ENCODE measurements at regions not wholly inside any gene's neighbourhood (a gene's known extent, or its start where the extent isn't known, plus 50 kb on each side); places are given as distances from the start of the nearest gene placed in this dataset.

GRCh38 chr7:38017320-38017719, 96.9 kb downstream of the EPDR1 start:
- Histone ChIP-seq H2AK9ac (replicated peaks; ENCODE audit: low read depth, low read length, poor library complexity) (no peak overlapping the region), H4K20me1 (ENCODE audit: insufficient read depth, low read length) (no peaks in the 10 kb centered on the region), H3K4me2 (ENCODE audit: low read depth, low read length) (no peak overlapping the region), H4K8ac (ENCODE audit: low read depth in 2 of 2, low read length in 2 of 2) (no peak overlapping the region), H2BK15ac (ENCODE audit: low read depth, low read length) (no peak overlapping the region), H3K79me1 (ENCODE audit: low read depth in 1 of 2, low read length in 2 of 2) (no peaks in the 10 kb centered on the region), H2BK20ac (ENCODE audit: low read depth, low read length) (no peak overlapping the region), H3K36me3 (ENCODE audit: control insufficient read depth, insufficient read depth, low read length) (no peaks in the 10 kb centered on the region), H3K9me1 (ENCODE audit: insufficient read depth, low read length) (no peaks in the 10 kb centered on the region), H2AK5ac (ENCODE audit: low read depth, low read length) (no peak overlapping the region), H3K56ac (ENCODE audit: extremely low read depth, insufficient read depth, low read length) (no peak overlapping the region), H3K18ac (ENCODE audit: low read depth, low read length) (no peak overlapping the region), H3K9ac (ENCODE audit: low read depth, low read length) (no peak overlapping the region), H3K9me3 (ENCODE audit: control insufficient read depth, insufficient read depth, low read length) (no peaks in the 10 kb centered on the region), H3K23ac (ENCODE audit: low read depth, low read length) (no peak overlapping the region), H3K27ac (ENCODE audit: insufficient read depth, low read length) (no peak overlapping the region), H3K4ac (ENCODE audit: low read depth, low read length) (no peak overlapping the region), H3K14ac (replicated peaks; ENCODE audit: low read depth, low read length) (no peak overlapping the region), H2BK120ac (ENCODE audit: low read depth, low read length) (no peak overlapping the region), H2BK5ac (ENCODE audit: low read depth, low read length, poor library complexity, severe bottlenecking) (no peak overlapping the region), H3K4me1 (ENCODE audit: control insufficient read depth, insufficient read depth, low read length) (no peaks in the 10 kb centered on the region), H3K4me3 (ENCODE audit: insufficient read depth, low read depth, low read length) (no peak overlapping the region), H2AFZ (replicated peaks; ENCODE audit: low read length, poor library complexity) (no peak overlapping the region), H4K5ac (ENCODE audit: low read depth, low read length) (no peak overlapping the region), H4K91ac (ENCODE audit: insufficient read depth, low read depth, low read length) (no peak overlapping the region), H3K27me3 (ENCODE audit: control insufficient read depth, insufficient read depth, low read length) (no peaks in the 10 kb centered on the region)
- dilution Hi-C loops (cut with HindIII; ENCODE audit: low sequenced_read_pairs, unreplicated experiment), result no loop called here
- intact Hi-C loops (cut with micrococcal nuclease), result no loop called here
- ChIA-PET CTCF (no interaction called here), POLR2A (ENCODE audit: unreplicated experiment) (no interaction called here)
- no peak for TF ChIP-seq NFE2L2 (IDR thresholded peaks at IDR 0.05; ENCODE audit: low read depth, low read length)
- no peak for TF ChIP-seq MAZ (IDR thresholded peaks at IDR 0.05; ENCODE audit: borderline replicate concordance, low read depth, low read length)
- no peak for TF ChIP-seq RCOR1 (IDR thresholded peaks at IDR 0.05; ENCODE audit: insufficient replicate concordance, low read length)
- TF ChIP-seq MAFK (IDR thresholded peaks at IDR 0.05; ENCODE audit: low read depth, low read length), result no peak
- TF ChIP-seq CEBPB (IDR thresholded peaks at IDR 0.05; ENCODE audit: low read depth, low read length), result no peak
- TF ChIP-seq POLR2A (IDR thresholded peaks at IDR 0.05; ENCODE audit: low read depth, low read length), result no peak
- no peak for TF ChIP-seq CTCF (conservative IDR thresholded peaks at IDR 0.05; ENCODE audit: low read depth, low read length)
- ATAC-seq (ENCODE audit: low read depth) (no peak), DNase-seq (no peak)
- BruUV-seq (replicated peaks), result no TSS peak
- in situ Hi-C loops (cut with MboI; ENCODE audit: low sequenced_read_pairs), result no loop called here
- no CpG with 5 or more reads among the region's 1 CpG for WGBS, 2 experiments (ENCODE audit: extremely low coverage in 2 of 2, insufficient read length in 1 of 2)

All from IMR-90 (cell line).